HG02623 (cell line): ENCODE measurements at regions not wholly inside any gene's neighbourhood (a gene's known extent, or its start where the extent isn't known, plus 50 kb on each side); places are given as distances from the start of the nearest gene placed in this dataset.
"Not testable (repeated sequence)": the region's sequence is repeated elsewhere in the genome, so short reads cannot be mapped to it uniquely, and the experiment has no call there.

ENCODE experiments used
- ATAC-seq: cut with Tn5 transposase; IDR thresholded peaks from one replicate; pipeline ENCODE4 v1.9.1; 2021; ENCODE audit warnings: moderate library complexity; ENCODE audit not compliant: unreplicated experiment

GRCh38 chr3:89742546-89742945 lies 635.1 kb downstream of the EPHA3 start:
- no peak for ATAC-seq

- not testable (repeated sequence) for ATAC-seq
Observed at GRCh38 chr3:89747541-89748278, 640.3 kb downstream of the EPHA3 start.

GRCh38 chr3:89762405-89762804 lies 655.0 kb downstream of the EPHA3 start:
- ATAC-seq = no peak

GRCh38 chr3:89783341-89783927 lies 676.0 kb downstream of the EPHA3 start:
- ATAC-seq = no peak

- no peak for ATAC-seq
Observed at GRCh38 chr3:89787485-89787884, 680.1 kb downstream of the EPHA3 start.

- ATAC-seq = no peak
Observed at GRCh38 chr3:89787979-89788378, 680.6 kb downstream of the EPHA3 start.

- no peak for ATAC-seq
Observed at GRCh38 chr3:89795506-89795905, 688.1 kb downstream of the EPHA3 start.

GRCh38 chr3:89802881-89803280 lies 695.5 kb downstream of the EPHA3 start:
- ATAC-seq = no peak

- no peak for ATAC-seq
Observed at GRCh38 chr3:89803711-89804110, 696.3 kb downstream of the EPHA3 start.

- ATAC-seq = no peak
Observed at GRCh38 chr3:89806166-89806565, 698.7 kb downstream of the EPHA3 start.

GRCh38 chr3:89808680-89809197 lies 701.3 kb downstream of the EPHA3 start:
- ATAC-seq = no peak

- no peak for ATAC-seq
Observed at GRCh38 chr3:89813500-89813899, 706.1 kb downstream of the EPHA3 start.

- ATAC-seq = no peak
Observed at GRCh38 chr3:89841041-89841440, 733.6 kb downstream of the EPHA3 start.

GRCh38 chr3:89845053-89845452 lies 737.6 kb downstream of the EPHA3 start:
- no peak for ATAC-seq

GRCh38 chr3:89847955-89848354 lies 740.5 kb downstream of the EPHA3 start:
- ATAC-seq = no peak

- no peak for ATAC-seq
Observed at GRCh38 chr3:89851974-89852621, 744.7 kb downstream of the EPHA3 start.

- no peak for ATAC-seq
Observed at GRCh38 chr3:89859757-89860156, 752.3 kb downstream of the EPHA3 start.

GRCh38 chr3:89867286-89867685 lies 759.9 kb downstream of the EPHA3 start:
- no peak for ATAC-seq

- ATAC-seq = no peak
Observed at GRCh38 chr3:89876116-89876515, 768.7 kb downstream of the EPHA3 start.

- ATAC-seq = no peak
Observed at GRCh38 chr3:89877230-89877629, 769.8 kb downstream of the EPHA3 start.

GRCh38 chr3:89889386-89889785 lies 782.0 kb downstream of the EPHA3 start:
- ATAC-seq = no peak

GRCh38 chr3:89908711-89909213 lies 801.3 kb downstream of the EPHA3 start:
- ATAC-seq = no peak
